ENCODE measurements at regions not wholly inside any gene's neighbourhood (a gene's known extent, or its start where the extent isn't known, plus 50 kb on each side); places are given as distances from the start of the nearest gene placed in this dataset.

DNA sequence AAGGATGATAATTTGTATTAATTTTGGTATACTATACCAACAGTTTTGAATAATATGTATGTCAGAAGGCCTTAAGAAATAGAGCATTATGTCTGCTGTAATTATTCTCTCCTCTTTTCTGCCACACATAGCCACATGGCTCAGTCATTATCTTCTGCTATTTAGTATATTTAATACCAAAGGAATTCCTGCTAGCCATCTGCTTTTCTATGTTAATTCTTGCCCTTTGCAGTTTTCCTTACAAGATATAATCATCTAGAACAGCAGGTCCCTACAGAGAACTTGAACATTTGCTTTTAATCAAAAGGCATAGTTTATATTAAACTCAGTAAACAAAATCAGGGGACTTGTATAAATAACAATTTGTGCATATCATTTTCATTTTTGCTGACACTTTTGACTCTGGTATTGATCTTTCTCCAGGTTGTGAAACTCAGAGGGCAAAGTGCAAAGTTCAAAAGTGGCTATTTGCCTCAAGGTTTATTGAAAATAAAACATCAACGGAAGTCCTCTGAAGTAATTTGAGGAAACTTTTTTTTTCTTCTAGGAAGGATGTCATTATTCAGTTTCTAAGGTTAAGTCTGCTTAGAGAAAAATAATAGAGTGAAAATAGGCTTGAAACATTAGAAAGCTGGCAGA lies 702.0 kb downstream of the KCNJ2 start:
- H2AFZ ChIP-seq (ENCODE audit: low read length) = no peak overlapping the region
- no peaks in the 10 kb centered on the region for H3K9me3 ChIP-seq (ENCODE audit: low read length)
- H3K9me2 ChIP-seq (ENCODE audit: low read depth, low read length) = no peaks in the 10 kb centered on the region; the same call in 1 of the 2 replicates
- no peaks in the 10 kb centered on the region for H3F3A ChIP-seq (ENCODE audit: insufficient read depth, low read length)
- no peaks in the 10 kb centered on the region for H3K36me3 ChIP-seq (ENCODE audit: insufficient read depth, low read length)
- no peaks in the 10 kb centered on the region for H3K27me3 ChIP-seq (ENCODE audit: insufficient read depth, low read length)
- TF ChIP-seq, protein P1, sequence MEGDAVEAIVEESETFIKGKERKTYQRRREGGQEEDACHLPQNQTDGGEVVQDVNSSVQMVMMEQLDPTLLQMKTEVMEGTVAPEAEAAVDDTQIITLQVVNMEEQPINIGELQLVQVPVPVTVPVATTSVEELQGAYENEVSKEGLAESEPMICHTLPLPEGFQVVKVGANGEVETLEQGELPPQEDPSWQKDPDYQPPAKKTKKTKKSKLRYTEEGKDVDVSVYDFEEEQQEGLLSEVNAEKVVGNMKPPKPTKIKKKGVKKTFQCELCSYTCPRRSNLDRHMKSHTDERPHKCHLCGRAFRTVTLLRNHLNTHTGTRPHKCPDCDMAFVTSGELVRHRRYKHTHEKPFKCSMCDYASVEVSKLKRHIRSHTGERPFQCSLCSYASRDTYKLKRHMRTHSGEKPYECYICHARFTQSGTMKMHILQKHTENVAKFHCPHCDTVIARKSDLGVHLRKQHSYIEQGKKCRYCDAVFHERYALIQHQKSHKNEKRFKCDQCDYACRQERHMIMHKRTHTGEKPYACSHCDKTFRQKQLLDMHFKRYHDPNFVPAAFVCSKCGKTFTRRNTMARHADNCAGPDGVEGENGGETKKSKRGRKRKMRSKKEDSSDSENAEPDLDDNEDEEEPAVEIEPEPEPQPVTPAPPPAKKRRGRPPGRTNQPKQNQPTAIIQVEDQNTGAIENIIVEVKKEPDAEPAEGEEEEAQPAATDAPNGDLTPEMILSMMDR (IDR thresholded peaks at IDR 0.05; ENCODE audit: low read length) = no peak
- no peaks in the 10 kb centered on the region for H3K4me1 ChIP-seq (ENCODE audit: insufficient read depth, low read length, severe bottlenecking)
- no peaks in the 10 kb centered on the region for H4K20me1 ChIP-seq (ENCODE audit: insufficient read depth, low read length)
- H3K4me3 ChIP-seq (ENCODE audit: low read depth, low read length, poor library complexity, severe bottlenecking) = no peak overlapping the region
- no peak overlapping the region for H3K9ac ChIP-seq (ENCODE audit: low read length)
- H3K4me2 ChIP-seq (ENCODE audit: low read length) = no peak overlapping the region
- H3K79me2 ChIP-seq (ENCODE audit: insufficient read depth, low read length) = no peaks in the 10 kb centered on the region
- no peak overlapping the region for H3K27ac ChIP-seq (ENCODE audit: low read depth, low read length, poor library complexity, severe bottlenecking)

DNA sequence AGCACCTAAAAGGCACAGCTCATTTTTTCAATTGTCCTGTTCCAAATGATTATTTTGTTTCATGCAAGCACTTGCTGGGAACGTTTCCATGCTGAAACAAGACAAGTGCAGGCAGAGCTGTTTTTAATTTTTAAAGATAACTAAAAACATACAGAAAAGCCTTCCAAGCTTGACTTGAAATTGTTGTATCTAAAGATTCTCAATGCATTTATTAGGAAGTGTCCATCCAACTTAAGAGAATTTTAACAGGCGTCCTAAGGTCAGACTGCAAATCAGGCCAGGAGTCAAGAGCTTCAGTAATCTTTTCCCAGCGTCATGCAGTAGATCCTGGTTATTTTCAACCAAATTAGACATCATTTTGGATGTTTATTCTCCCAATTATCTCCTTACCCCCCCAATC lies 702.8 kb downstream of the KCNJ2 start:
- Histone ChIP-seq H4K20me1 (ENCODE audit: insufficient read depth, low read length) (no peaks in the 10 kb centered on the region), H2AFZ (ENCODE audit: low read length) (no peak overlapping the region), H3K4me2 (ENCODE audit: low read length) (no peak overlapping the region), H3K36me3 (ENCODE audit: insufficient read depth, low read length) (no peaks in the 10 kb centered on the region), H3K4me3 (ENCODE audit: low read depth, low read length, poor library complexity, severe bottlenecking) (no peak overlapping the region), H3K4me1 (ENCODE audit: insufficient read depth, low read length, severe bottlenecking) (no peaks in the 10 kb centered on the region), H3K79me2 (ENCODE audit: insufficient read depth, low read length) (no peaks in the 10 kb centered on the region), H3K9me2 (ENCODE audit: low read depth, low read length) (no peaks in the 10 kb centered on the region), H3F3A (ENCODE audit: insufficient read depth, low read length) (no peaks in the 10 kb centered on the region), H3K27me3 (ENCODE audit: insufficient read depth, low read length) (no peaks in the 10 kb centered on the region), H3K9ac (ENCODE audit: low read length) (no peak overlapping the region), H3K27ac (ENCODE audit: low read depth, low read length, poor library complexity, severe bottlenecking) (no peak overlapping the region), H3K9me3 (ENCODE audit: low read length) (no peaks in the 10 kb centered on the region)
- TF ChIP-seq, protein P1 (IDR thresholded peaks at IDR 0.05; ENCODE audit: low read length) = no peak
- no peak for TF ChIP-seq EZH2 (IDR thresholded peaks at IDR 0.05; ENCODE audit: borderline replicate concordance, low read length)

DNA sequence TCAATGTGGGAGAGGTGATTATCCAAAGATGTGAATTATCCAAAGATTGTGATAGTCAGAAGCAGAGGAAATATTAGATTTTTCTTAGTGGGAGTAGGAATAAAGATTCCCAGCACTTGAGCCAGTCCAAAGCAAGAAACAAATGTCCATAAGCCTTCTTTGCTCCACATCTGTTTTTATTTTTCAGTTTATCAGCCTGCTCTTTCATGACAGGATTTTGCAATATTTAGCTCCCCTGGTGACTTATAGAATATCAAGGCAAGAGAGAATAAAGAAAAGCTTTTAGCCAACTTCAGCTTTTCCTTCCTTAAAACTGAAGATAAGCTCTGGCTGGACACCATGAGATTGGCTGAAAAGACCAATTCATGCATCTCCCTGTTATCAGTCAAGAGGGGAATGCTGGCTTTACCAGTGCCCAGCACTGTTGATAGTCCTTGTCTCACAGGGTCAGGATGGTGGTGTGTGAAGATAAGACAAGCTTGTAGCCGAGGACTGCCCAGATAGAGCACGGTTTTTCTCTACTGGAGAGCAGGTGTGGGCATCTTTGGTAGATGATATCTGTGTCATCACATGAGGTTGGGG lies 706.5 kb downstream of the KCNJ2 start:
- Histone ChIP-seq H3K9me2 (ENCODE audit: low read depth, low read length) (no peaks in the 10 kb centered on the region), H3K27ac (ENCODE audit: low read depth, low read length, poor library complexity, severe bottlenecking) (no peak overlapping the region), H3K27me3 (ENCODE audit: insufficient read depth, low read length) (no peaks in the 10 kb centered on the region), H3K4me2 (ENCODE audit: low read length) (no peak overlapping the region), H3K4me1 (ENCODE audit: insufficient read depth, low read length, severe bottlenecking) (no peaks in the 10 kb centered on the region), H3K9me3 (ENCODE audit: low read length) (no peaks in the 10 kb centered on the region), H3K9ac (ENCODE audit: low read length) (no peak overlapping the region), H2AFZ (ENCODE audit: low read length) (no peak overlapping the region), H3F3A (ENCODE audit: insufficient read depth, low read length) (no peaks in the 10 kb centered on the region), H3K79me2 (ENCODE audit: insufficient read depth, low read length) (no peaks in the 10 kb centered on the region), H3K36me3 (ENCODE audit: insufficient read depth, low read length) (no peaks in the 10 kb centered on the region), H4K20me1 (ENCODE audit: insufficient read depth, low read length) (no peaks in the 10 kb centered on the region), H3K4me3 (ENCODE audit: low read depth, low read length, poor library complexity, severe bottlenecking) (no peak overlapping the region)
- no peak for TF ChIP-seq EZH2 (IDR thresholded peaks at IDR 0.05; ENCODE audit: borderline replicate concordance, low read length)
- TF ChIP-seq, protein P1 (IDR thresholded peaks at IDR 0.05; ENCODE audit: low read length) = no peak

All from OCI-LY1 (cell line).